Upper lobe of left lung (tissue), 6 donors: ENCODE measurements at regions not wholly inside any gene's neighbourhood (a gene's known extent, or its start where the extent isn't known, plus 50 kb on each side); places are given as distances from the start of the nearest gene placed in this dataset.

Source experiments
- ATAC-seq, 2 donors: fragments of 200-7000 bp; cut with Tn5 transposase; one replicate each; pipeline ENCODE4 v1.9.1; 2022; ENCODE audit warnings: mild to moderate bottlenecking in 2 of 2, moderate library complexity in 2 of 2; ENCODE audit not compliant: low FRiP score in 2 of 2
- DNase-seq, 2 donors: peaks; one replicate each; pipeline ENCODE4 v3.0.0-alpha.2; 2019 to 2020
- H3K27ac ChIP-seq, 4 donors: fragments of 200-600 bp; sonication (generic); one replicate each; pipeline ENCODE4 v1.5.1; 2016 to 2019
- H3K27me3 ChIP-seq, 4 donors: fragments of 200-600 bp; sonication (generic); one replicate each; pipeline ENCODE4 v1.5.1; 2017 to 2019
- H3K36me3 ChIP-seq, 4 donors: fragments of 200-600 bp; sonication (generic); one replicate each; pipeline ENCODE4 v1.5.1; 2016 to 2019
- H3K4me1 ChIP-seq, 4 donors: fragments of 200-600 bp; sonication (generic); one replicate each; pipeline ENCODE4 v1.5.1; 2018 to 2019
- H3K4me3 ChIP-seq, 4 donors: fragments of 200-600 bp; sonication (generic); one replicate each; pipeline ENCODE4 v1.5.1; 2017 to 2019; ENCODE audit warnings: mild to moderate bottlenecking in 2 of 4, moderate library complexity in 1 of 4
- H3K9me3 ChIP-seq, 4 donors: fragments of 200-600 bp; sonication (generic); one replicate each; pipeline ENCODE4 v1.5.1; 2018 to 2019
- EP300 ChIP-seq, 4 donors: sonication (generic); formaldehyde crosslinking; IDR thresholded peaks; one replicate each; pipeline ENCODE4 v1.5.1; 2017; ENCODE audit warnings: antibody characterized with exemption in 4 of 4, control low read depth in 2 of 4
- POLR2A ChIP-seq, 4 donors: fragments of 450-650 bp; IDR thresholded peaks; one replicate each; pipeline ENCODE4 v1.5.1; 2016 to 2017; ENCODE audit warnings: antibody characterized with exemption in 4 of 4, mild to moderate bottlenecking in 2 of 4
- POLR2AphosphoS5 ChIP-seq, 2 donors: sonication (generic); formaldehyde crosslinking; IDR thresholded peaks; one replicate each; pipeline ENCODE4 v1.5.1; 2017; ENCODE audit warnings: antibody characterized with exemption in 2 of 2
- WGBS, 2 donors: methylation state at CpG; one replicate each; pipeline ENCODE4 v1.1.5; 2017 to 2018; 5-methylcytosine and 5-hydroxymethylcytosine counted together
- TF ChIP-seq, protein P1 (sequence below), 6 experiments: fragments of 450-650 bp in 4 of 6; fragments of 200-600 bp in 2 of 6; sonication (generic) in 2 of 6; IDR thresholded peaks; one replicate each; pipeline ENCODE4 v1.5.1; 2016 to 2019; ENCODE audit warnings: antibody characterized with exemption in 6 of 6
- donor health status: DM: no; HTN: no; CAD: no; lungs with moderate emphysema.
- donor health status: DM: no; HTN: yes; CAD: no; lungs with severe emphysema.

DNA sequence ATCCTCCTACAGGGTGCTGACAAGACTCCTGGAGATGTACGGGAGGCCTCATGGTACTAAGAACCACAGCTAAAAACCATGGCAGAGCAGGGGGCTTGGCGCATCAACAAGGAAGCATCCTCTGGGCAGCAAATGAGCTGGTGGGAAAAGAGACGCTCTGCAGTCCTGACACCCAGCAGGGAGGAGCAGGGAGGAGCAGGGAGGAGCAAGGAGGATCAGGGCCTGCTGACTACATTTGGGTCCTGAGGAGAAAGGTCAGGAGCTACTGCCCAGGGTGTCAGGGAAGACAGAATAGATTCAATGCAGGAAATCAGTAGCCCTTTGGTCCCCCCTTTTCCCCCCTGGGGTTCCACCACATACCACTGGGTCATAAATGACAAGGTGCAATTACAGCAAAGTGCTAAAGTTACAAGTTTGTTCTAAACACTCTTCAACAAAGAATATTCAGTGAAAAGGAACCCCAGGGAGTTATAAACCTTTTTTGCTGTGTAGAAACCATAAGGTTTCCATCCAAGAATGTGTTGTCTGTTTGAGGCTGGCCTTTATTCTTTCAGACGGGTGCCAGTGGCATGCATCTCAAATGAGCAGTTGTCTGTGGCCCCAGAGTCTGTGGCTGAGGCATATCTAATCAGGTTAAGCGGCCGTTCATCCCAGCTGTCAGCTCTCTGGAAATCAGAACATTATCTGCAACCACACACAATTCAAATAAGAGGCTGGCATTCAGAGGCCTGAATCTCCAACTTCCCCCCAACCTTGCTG lies 325.0 kb downstream of the CDC5L start:
- no peaks in the 10 kb centered on the region for H3K4me1 ChIP-seq
- no peak overlapping the region for H3K27ac ChIP-seq
- TF ChIP-seq POLR2A (IDR thresholded peaks at IDR 0.05) (no peak), EP300 (IDR thresholded peaks at IDR 0.05) (no peak), POLR2AphosphoS5 (IDR thresholded peaks at IDR 0.05) (no peak)
- TF ChIP-seq, protein P1, sequence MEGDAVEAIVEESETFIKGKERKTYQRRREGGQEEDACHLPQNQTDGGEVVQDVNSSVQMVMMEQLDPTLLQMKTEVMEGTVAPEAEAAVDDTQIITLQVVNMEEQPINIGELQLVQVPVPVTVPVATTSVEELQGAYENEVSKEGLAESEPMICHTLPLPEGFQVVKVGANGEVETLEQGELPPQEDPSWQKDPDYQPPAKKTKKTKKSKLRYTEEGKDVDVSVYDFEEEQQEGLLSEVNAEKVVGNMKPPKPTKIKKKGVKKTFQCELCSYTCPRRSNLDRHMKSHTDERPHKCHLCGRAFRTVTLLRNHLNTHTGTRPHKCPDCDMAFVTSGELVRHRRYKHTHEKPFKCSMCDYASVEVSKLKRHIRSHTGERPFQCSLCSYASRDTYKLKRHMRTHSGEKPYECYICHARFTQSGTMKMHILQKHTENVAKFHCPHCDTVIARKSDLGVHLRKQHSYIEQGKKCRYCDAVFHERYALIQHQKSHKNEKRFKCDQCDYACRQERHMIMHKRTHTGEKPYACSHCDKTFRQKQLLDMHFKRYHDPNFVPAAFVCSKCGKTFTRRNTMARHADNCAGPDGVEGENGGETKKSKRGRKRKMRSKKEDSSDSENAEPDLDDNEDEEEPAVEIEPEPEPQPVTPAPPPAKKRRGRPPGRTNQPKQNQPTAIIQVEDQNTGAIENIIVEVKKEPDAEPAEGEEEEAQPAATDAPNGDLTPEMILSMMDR (IDR thresholded peaks at IDR 0.05), result no peak
- DNase-seq (no peak), ATAC-seq (no peak)
- H3K27me3 ChIP-seq, result no peaks in the 10 kb centered on the region
- H3K4me3 ChIP-seq, result no peak overlapping the region
- H3K36me3 ChIP-seq, result no peaks in the 10 kb centered on the region
- no peaks in the 10 kb centered on the region for H3K9me3 ChIP-seq
- WGBS, 2 donors, result 77 to 80% methylated on average over 6 of the region's 6 CpGs

GRCh38 chr6:44715188-44715587 lies 327.7 kb downstream of the CDC5L start:
- WGBS, 2 donors, result 57 to 67% methylated on average over 9 of the region's 9 CpGs
- H3K27ac ChIP-seq, result no peak overlapping the region
- peak in 1 of 2 donors; percentile 61 for DNase-seq
- no peaks in the 10 kb centered on the region for H3K4me1 ChIP-seq
- no peak for TF ChIP-seq EP300 (IDR thresholded peaks at IDR 0.05)
- TF ChIP-seq POLR2A (IDR thresholded peaks at IDR 0.05), result no peak
- TF ChIP-seq POLR2AphosphoS5 (IDR thresholded peaks at IDR 0.05), result no peak
- H3K27me3 ChIP-seq, result no peaks in the 10 kb centered on the region
- no peaks in the 10 kb centered on the region for H3K36me3 ChIP-seq
- ATAC-seq, result no peak
- no peaks in the 10 kb centered on the region for H3K9me3 ChIP-seq
- H3K4me3 ChIP-seq, result no peak overlapping the region

DNA sequence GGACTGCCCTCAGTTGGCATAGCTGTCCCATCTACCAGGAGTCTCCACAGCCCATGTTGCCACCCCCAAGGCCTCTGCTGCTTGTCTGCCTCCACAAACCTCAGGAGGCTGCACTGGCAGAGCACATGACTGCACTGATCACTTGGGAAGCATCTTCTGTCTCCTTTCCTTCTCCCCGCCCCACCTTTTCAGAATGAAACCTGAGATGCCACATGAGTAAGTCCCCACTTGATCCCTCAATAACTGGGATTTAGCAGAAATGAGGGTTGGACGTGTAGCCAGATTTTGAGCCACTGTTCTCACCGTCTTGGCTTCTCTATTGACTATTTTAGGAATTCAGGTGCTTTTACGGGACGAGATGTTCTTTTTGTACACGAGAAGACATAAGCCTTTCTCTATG lies 328.4 kb downstream of the CDC5L start:
- no peaks in the 10 kb centered on the region for H3K36me3 ChIP-seq
- H3K27ac ChIP-seq, result no peak overlapping the region
- no peaks in the 10 kb centered on the region for H3K4me1 ChIP-seq
- WGBS, 2 donors, result 86 to 87% methylated on average over 6 of the region's 6 CpGs
- no peaks in the 10 kb centered on the region for H3K9me3 ChIP-seq
- ATAC-seq, result peak in 1 of 2 donors; percentile 30
- DNase-seq, result no peak
- H3K4me3 ChIP-seq, result no peak overlapping the region
- no peaks in the 10 kb centered on the region for H3K27me3 ChIP-seq
- TF ChIP-seq, protein P1 (IDR thresholded peaks at IDR 0.05), result no peak
- TF ChIP-seq EP300 (IDR thresholded peaks at IDR 0.05), result no peak
- no peak for TF ChIP-seq POLR2A (IDR thresholded peaks at IDR 0.05)
- TF ChIP-seq POLR2AphosphoS5 (IDR thresholded peaks at IDR 0.05), result no peak

DNA sequence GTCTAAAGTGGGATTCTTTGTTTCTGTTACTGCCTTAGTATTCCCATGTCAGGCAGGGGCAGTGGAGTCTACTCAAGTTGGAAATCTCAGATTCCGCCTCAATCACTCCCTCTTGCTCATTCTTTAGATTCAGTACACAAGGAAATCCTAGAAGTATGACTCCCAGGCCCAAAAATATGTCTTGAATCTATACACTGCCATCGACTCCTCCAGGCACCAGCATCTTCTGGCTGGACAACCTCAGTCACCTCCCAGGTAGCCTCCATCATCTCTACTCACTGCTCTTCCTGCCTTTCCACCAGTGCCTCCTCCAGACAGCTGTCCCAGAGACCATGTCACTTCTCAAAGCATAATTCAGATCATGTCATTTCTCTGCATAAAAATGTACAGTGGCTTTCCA lies 329.9 kb downstream of the CDC5L start:
- ATAC-seq (no peak), DNase-seq (no peak)
- H3K27ac ChIP-seq, result no peak overlapping the region
- no peak overlapping the region for H3K4me3 ChIP-seq
- H3K4me1 ChIP-seq, result no peaks in the 10 kb centered on the region
- no peaks in the 10 kb centered on the region for H3K27me3 ChIP-seq
- no peaks in the 10 kb centered on the region for H3K9me3 ChIP-seq
- TF ChIP-seq POLR2AphosphoS5 (IDR thresholded peaks at IDR 0.05) (no peak), POLR2A (IDR thresholded peaks at IDR 0.05) (no peak), EP300 (IDR thresholded peaks at IDR 0.05) (no peak)
- TF ChIP-seq, protein P1 (IDR thresholded peaks at IDR 0.05), result no peak
- 86 to 89% methylated on average over 2 of the region's 2 CpGs for WGBS, 2 donors
- no peaks in the 10 kb centered on the region for H3K36me3 ChIP-seq

DNA sequence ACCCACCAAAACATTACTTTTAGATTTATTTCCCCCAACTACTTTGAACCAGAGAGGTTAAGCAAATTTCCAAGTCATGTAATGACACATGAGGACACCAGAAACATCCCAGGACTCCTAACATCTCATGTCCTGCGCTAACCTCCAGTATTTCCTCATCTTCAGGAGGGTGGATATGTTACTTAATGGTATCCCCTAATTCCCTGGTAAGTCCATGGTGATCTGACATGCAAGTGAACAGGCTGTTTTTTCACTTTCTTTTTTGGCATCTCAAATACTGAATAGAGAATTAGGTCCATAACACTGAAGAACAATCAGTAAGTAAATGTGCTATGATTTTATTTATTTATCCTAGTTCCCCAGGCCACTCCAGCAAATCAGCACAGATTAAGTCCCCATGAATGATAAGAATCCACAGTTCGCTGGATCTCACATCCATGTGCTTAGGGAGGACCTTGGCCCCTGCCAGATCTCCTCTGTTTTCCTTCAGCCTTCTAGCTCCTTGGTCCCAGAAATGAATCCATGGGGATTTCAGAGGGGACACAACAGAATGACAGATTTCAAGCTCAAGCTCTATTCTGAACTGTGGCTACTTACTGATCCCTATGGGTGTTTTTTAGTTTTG lies 334.6 kb downstream of the CDC5L start:
- ATAC-seq, result no peak
- Histone ChIP-seq H3K9me3 (no peaks in the 10 kb centered on the region), H3K27me3 (no peaks in the 10 kb centered on the region), H3K4me1 (no peaks in the 10 kb centered on the region), H3K4me3 (no peak overlapping the region), H3K27ac (no peak overlapping the region), H3K36me3 (no peaks in the 10 kb centered on the region)
- TF ChIP-seq POLR2A (IDR thresholded peaks at IDR 0.05) (no peak), POLR2AphosphoS5 (IDR thresholded peaks at IDR 0.05) (no peak), EP300 (IDR thresholded peaks at IDR 0.05) (no peak)
- TF ChIP-seq, protein P1 (IDR thresholded peaks at IDR 0.05), result no peak
- DNase-seq, result no peak
- 84 to 93% methylated on average over 2 of the region's 2 CpGs for WGBS, 2 donors
